Central memory CD4-positive, alpha-beta T cell (primary cell): ENCODE measurements at regions not wholly inside any gene's neighbourhood (a gene's known extent, or its start where the extent isn't known, plus 50 kb on each side); places are given as distances from the start of the nearest gene placed in this dataset.

Experiments
- DNase-seq: peaks from one replicate; pipeline ENCODE4 v3.0.0; 2022

- no peak for DNase-seq
Measured at GRCh38 chr7:18262058-18262457, 233.5 kb upstream of the HDAC9 start.

GRCh38 chr7:18265611-18266281, 229.8 kb upstream of the HDAC9 start:
- DNase-seq: no peak

DNA sequence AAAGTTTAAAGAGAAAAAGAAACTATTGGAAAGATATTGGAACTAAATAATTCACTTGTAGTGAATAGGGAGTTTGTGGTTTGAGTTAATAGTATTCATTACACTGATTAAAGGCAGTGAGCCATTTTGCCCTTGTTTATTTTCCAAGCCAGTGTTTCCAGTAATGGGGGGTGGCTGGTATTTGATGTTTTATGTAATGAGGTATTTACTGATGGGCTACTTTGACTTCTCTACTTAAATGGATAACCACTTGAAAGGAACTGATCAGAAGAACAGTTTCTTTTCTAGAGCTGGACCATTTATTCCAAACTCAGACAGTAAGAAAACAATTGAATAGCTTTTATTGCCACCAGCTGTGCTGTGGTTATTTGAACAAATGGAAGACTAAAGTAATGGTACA, 227.0 kb upstream of the HDAC9 start:
- DNase-seq: no peak

DNA sequence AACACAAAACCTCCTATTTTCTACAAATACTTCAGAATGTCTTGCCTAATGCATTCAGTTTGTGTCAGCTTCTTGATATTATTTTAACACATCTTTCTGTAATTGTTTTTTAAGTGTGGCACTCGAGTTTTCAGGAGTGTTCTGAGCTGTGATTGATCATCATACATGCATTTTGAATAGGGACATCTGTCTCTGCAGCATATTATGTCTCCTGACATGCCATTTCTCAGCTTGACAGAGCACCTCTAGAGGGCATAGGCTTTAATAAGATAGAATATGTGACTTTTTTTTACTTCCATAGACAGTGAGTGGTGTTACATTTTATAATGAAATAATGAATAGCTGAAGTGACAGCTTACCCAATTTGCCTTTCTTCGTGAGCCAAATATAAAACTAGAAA, 219.2 kb upstream of the HDAC9 start:
- DNase-seq: no peak

DNA sequence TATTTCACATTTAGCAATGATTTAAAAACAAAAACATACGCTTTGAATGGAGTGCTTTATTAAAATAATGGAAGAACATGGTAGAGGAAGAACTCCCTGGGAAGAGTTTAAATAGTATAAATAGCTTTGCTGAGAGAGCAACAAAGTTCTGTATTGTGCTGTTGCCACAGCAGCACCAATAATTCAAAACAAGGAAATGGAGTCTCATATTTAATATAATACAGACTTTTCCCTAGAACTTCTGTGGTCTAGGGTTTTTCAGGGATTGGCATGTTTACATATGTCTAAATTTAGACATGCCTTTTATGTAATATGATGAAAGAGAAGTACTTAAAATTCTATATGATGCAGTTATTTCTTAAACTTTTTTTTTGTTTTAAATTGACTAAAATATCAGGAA, 217.2 kb upstream of the HDAC9 start:
- DNase-seq: no peak

DNA sequence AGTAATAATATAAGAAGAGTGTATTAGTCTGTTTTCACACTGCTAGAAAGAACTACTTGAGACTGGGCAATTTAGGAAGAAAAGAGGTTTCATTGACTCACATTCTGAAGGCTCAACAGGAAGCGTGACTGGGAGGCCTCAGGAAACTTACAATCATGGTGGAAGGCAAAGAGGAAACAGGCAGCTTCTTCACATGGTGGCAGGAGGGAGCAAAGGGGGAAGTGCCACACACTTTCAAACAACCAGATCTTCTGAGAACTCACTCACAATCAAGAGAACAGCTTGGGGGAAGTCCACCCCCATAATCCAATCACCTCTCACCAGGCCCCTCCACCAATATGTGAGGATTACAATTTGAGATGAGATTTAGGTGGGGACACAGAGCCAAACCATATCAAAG, 212.5 kb upstream of the HDAC9 start:
- no peak for DNase-seq

- no peak for DNase-seq
Measured at GRCh38 chr7:18287482-18287881, 208.1 kb upstream of the HDAC9 start.

GRCh38 chr7:18288322-18289037, 207.1 kb upstream of the HDAC9 start:
- no peak for DNase-seq

GRCh38 chr7:18289788-18290187, 205.8 kb upstream of the HDAC9 start:
- no peak for DNase-seq

DNA sequence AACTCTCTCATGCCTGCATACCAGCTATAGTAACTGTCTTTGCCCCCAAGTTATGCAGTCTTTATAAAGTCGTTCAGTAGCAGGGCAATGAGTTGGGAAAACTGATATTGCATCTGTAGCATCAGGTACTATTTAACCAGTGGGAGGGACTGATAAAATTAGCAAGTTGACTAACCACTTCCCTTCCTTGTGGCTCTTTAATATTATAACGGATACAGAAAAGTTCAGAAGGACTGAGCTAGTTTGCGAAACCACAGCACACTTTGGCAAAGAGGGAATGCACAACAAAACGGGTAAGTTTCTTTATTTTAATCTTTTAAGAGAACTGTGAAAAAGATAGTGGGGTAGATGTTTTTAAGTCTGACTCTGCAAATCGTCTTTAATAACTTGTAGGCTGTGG, 205.3 kb upstream of the HDAC9 start:
- DNase-seq: no peak

DNA sequence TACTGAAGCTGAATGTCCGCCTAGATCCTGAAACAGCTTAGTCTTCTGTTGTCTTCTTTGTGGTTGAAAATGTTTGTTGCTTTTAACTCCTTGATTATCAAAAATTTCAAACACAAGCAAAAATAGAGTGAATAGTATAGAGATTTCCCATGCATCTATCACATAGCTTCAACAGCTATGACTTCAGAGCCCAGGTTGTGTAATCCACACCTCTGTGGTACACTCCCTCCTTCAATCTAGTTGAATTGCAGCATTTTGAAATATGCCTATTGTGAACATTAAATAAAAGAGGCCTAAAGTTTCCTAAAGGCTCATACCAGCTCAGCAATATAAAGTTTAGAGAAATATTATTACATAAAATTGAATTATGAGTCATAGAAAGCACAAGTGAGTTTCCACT, 204.7 kb upstream of the HDAC9 start:
- no peak for DNase-seq

DNA sequence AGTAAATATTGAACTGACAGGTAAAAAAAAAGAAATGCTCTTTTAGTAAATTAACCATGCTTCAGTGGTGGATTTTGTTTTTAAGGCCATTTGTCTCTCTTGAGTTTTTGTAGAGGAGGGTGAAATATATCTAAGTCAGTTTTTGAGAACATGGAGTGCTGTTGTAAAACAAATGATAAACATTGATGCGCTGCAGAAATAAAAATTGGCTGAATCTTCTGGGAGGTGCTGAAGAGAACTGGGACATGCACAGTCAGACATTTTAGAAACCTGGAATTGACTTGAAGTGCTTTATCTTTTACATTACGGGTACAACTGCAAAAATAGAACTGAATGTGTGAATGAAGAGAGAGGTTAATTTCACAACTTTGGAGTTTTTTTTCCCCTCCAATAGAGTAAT, 203.0 kb upstream of the HDAC9 start:
- DNase-seq: no peak

GRCh38 chr7:18293759-18294158, 201.8 kb upstream of the HDAC9 start:
- no peak for DNase-seq

GRCh38 chr7:18294411-18294810, 201.1 kb upstream of the HDAC9 start:
- no peak for DNase-seq

DNA sequence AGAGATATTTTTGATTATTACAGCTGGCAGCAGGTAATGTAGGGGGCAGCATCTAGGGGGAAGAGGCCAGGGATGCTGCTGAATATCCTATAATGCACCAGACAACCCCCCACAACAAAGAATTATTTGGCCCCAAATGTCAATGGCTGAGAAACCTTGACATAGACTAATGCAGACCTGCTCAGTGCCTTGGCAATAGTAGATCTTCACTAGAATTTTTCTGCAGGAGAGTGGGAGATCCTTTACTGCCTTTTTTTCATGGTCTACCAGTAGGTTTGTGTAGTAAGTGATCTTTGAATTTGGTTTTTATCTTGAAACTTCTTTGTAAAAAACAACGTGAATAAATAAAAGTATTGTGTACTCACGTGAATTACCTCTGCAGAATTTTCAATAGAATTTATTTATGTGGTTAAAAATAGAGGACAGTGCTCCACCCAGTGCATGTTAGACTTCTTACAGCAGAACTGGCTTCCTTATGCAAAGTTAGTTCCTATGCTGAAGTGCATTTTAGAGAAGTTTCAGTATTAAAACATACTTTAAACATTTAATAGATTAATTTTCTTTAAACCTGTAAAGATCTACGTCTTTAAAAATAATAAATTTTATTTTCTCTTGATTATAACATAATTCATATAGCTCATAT, 199.6 kb upstream of the HDAC9 start:
- DNase-seq: no peak

- DNase-seq: no peak
Measured at GRCh38 chr7:18302097-18302496, 193.5 kb upstream of the HDAC9 start.

GRCh38 chr7:18305866-18306265, 189.7 kb upstream of the HDAC9 start:
- no peak for DNase-seq

DNA sequence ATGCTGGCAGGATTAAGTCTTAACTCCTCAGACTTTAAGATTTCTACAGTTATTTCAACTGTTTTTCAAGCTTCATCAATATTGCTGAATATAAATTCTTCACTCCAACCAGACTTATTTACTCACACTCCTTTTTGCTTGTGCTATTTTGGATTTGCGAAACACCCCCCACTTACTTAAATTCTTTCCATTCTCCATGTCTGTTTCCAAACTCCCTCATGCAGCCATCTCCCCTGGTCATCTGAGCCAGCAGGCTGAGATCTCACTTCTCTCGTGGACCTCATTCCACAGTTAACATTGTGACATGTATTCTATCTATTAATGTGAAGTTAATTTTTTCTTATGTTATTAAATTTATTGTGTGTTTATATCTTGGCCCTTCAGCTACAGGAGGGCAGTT, 188.9 kb upstream of the HDAC9 start:
- DNase-seq: no peak

GRCh38 chr7:18308938-18309337, 186.6 kb upstream of the HDAC9 start:
- no peak for DNase-seq

DNA sequence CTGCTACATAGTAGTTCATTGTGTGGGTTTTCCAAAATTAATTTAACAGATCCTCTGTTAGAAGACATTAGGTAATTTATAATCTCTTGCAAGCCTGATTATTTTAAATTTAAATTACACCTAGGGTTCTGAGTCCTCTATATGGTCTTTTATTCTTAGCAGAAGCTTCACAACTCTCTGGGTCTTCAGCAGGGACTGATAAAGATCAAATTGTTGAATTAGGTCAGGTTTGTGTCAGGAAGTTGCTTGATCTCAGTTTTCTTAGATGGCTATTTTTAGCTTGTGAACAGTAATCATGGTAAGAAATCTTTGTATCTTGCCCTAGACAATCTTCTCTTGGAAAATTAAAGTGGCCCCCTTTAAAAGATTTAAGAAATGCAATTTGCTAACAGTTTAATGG, 183.1 kb upstream of the HDAC9 start:
- DNase-seq: no peak

DNA sequence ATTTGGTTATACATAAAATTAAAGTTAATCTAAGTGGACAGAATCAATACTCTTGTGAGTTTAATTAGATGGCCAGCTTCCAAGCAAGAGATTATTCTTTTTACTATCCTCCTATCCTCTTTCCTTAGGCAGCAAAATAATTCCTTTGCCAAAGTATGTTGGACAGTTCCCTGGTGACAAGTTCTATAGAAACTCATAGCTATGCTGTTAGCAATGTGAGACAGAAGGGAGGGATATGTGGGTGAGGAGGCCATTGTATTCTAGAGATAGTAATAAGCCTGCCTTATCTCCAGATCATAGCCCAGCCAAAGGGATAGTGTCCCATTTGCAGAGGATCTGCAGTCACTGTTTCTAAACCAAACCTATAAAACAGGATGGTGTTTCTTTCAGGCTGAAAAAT, 181.6 kb upstream of the HDAC9 start:
- no peak for DNase-seq

- DNase-seq: no peak
Measured at GRCh38 chr7:18315241-18315640, 180.3 kb upstream of the HDAC9 start.

GRCh38 chr7:18317941-18318340, 177.6 kb upstream of the HDAC9 start:
- DNase-seq: no peak

DNA sequence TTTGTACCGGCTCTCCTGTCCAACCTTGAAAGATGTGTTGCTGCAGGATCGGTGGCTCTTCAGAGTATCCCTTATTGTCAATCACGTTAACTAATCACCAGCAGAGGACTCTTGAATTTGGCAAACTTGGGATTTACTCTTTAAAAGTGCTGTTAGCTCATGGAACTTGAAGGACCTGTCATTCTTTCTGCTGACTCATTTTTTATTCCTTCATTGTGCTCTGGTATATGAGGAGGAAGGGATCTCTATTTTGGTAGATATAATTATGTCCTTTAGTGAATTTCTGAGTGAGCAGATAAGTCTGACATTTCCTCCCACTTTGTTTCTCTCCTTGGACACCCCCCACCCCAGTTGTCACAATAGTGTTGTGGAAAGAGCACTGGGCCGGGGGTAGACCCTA, 175.1 kb upstream of the HDAC9 start:
- DNase-seq: no peak
